ENCODE measurements at regions not wholly inside any gene's neighbourhood (a gene's known extent, or its start where the extent isn't known, plus 50 kb on each side); places are given as distances from the start of the nearest gene placed in this dataset.

DNA sequence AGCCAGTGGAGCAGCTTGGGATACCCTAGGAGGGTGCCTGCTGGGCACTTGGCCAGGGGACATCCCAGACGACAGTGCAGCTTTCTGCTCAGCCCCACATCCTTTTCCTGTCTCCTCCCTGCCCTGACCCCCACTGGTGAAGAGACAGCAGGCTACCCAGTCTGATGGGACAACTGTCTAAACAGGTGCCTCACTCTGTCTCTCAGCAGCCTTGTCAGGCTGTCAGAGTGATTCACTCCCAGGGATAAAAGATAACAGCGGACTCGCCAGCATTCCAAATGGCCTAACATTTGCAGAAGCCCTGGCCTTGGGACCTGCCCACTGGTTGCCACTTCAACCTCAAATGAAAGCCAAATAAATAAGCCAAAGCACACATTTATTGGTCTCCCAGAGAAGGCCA, 318.6 kb upstream of the PLET1 start:
- Histone ChIP-seq H3K27ac (no peak overlapping the region), H3K9me3 (no peaks in the 10 kb centered on the region), H3K4me3 (no peak overlapping the region), H3K36me3 (ENCODE audit: low read depth, missing control alignments) (no peaks in the 10 kb centered on the region), H3K27me3 (no peaks in the 10 kb centered on the region), H3K4me1 (no peaks in the 10 kb centered on the region)
- WGBS, 2 donors = 48 to 66% methylated on average over 3 of the region's 3 CpGs
- intact Hi-C loops (cut with DNase I; ENCODE audit: low total_unique reads) = no loop called here
- no peak for TF ChIP-seq POLR2A (IDR thresholded peaks at IDR 0.05)
- TF ChIP-seq, protein P1, sequence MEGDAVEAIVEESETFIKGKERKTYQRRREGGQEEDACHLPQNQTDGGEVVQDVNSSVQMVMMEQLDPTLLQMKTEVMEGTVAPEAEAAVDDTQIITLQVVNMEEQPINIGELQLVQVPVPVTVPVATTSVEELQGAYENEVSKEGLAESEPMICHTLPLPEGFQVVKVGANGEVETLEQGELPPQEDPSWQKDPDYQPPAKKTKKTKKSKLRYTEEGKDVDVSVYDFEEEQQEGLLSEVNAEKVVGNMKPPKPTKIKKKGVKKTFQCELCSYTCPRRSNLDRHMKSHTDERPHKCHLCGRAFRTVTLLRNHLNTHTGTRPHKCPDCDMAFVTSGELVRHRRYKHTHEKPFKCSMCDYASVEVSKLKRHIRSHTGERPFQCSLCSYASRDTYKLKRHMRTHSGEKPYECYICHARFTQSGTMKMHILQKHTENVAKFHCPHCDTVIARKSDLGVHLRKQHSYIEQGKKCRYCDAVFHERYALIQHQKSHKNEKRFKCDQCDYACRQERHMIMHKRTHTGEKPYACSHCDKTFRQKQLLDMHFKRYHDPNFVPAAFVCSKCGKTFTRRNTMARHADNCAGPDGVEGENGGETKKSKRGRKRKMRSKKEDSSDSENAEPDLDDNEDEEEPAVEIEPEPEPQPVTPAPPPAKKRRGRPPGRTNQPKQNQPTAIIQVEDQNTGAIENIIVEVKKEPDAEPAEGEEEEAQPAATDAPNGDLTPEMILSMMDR (IDR thresholded peaks at IDR 0.05) = no peak
- no peak for DNase-seq

DNA sequence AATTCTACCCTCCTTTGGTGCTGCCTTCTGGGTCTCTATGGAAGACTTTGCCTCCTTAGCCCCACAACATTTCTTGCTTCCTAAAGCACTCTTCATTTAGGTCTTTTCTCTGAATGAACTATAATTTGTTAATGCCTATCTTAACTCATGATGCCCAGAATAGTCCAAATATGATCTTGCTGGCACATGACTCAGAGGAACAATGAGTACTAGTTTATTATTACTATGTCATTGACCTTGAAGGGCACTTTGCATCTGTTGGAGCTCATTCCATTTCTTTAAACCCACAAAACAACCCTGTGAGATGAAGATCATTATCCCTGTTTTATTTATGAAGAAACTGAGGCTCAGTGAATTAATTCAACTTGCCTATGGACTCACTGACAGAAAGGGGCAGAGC, 320.2 kb upstream of the PLET1 start:
- Histone ChIP-seq H3K9me3 (no peaks in the 10 kb centered on the region), H3K27ac (no peak overlapping the region), H3K36me3 (ENCODE audit: low read depth, missing control alignments) (no peaks in the 10 kb centered on the region), H3K4me1 (no peaks in the 10 kb centered on the region), H3K4me3 (no peak overlapping the region), H3K27me3 (no peaks in the 10 kb centered on the region)
- intact Hi-C loops (cut with DNase I; ENCODE audit: low total_unique reads) = loop anchor here (10.0 kb wide), 1 partner anchor 704 kb away; no protein-coding TSS in a partner anchor
- no peak for DNase-seq
- TF ChIP-seq, protein P1 (IDR thresholded peaks at IDR 0.05) = no peak
- no peak for TF ChIP-seq POLR2A (IDR thresholded peaks at IDR 0.05)

DNA sequence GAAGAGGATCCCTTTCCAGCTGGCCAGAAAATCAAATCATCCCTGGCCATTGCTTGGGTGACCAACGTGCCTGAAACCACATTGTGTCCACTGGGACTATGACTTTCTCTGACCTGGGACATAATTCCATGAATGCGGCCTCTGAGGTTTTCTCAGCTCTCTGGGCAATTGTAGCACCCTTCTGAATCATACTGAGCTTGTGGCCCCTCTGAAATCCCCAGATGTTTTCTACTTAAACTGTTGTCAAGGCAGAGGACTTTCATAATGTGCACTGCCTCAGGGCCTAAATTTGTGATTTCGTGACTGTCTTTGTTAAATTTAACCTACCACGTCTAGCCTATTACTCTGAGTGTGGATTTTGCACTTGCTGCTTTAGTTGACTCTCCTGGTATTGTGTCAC, 321.1 kb upstream of the PLET1 start:
- no peak overlapping the region for H3K27ac ChIP-seq
- H3K4me3 ChIP-seq = no peak overlapping the region
- TF ChIP-seq, protein P1 (IDR thresholded peaks at IDR 0.05) = no peak
- no peak for TF ChIP-seq POLR2A (IDR thresholded peaks at IDR 0.05)
- intact Hi-C loops (cut with DNase I; ENCODE audit: low total_unique reads) = loop anchor here (10.0 kb wide), 1 partner anchor 703 kb away; no protein-coding TSS in a partner anchor
- H3K36me3 ChIP-seq (ENCODE audit: low read depth, missing control alignments) = no peaks in the 10 kb centered on the region
- H3K9me3 ChIP-seq = no peaks in the 10 kb centered on the region
- no peak for DNase-seq
- WGBS, 2 donors = 79 to 85% methylated on average over 4 of the region's 4 CpGs
- H3K4me1 ChIP-seq = no peaks in the 10 kb centered on the region
- H3K27me3 ChIP-seq = no peaks in the 10 kb centered on the region

DNA sequence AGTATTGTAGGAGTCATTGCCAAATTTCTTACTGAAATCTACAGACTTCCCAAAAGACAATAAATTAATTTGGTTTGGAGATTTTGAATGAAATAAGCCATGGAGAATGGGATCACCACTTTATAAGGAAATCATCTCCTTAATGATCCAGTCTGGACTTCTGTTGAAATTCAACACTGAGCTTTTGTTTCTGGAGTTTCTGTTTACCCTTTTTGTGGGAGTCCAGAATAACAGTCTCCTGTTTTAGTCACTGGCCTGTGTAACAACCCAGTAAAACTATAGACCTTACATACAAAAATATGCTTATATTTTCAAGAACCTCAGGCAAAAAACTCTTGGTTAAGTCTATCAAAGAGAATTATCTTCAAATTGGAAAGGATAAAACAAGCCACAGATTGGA, 321.7 kb upstream of the PLET1 start:
- H3K4me3 ChIP-seq = no peak overlapping the region
- no peak overlapping the region for H3K27ac ChIP-seq
- DNase-seq = no peak
- no peaks in the 10 kb centered on the region for H3K27me3 ChIP-seq
- no peaks in the 10 kb centered on the region for H3K9me3 ChIP-seq
- TF ChIP-seq, protein P1 (IDR thresholded peaks at IDR 0.05) = no peak
- no peak for TF ChIP-seq POLR2A (IDR thresholded peaks at IDR 0.05)
- H3K36me3 ChIP-seq (ENCODE audit: low read depth, missing control alignments) = no peaks in the 10 kb centered on the region
- intact Hi-C loops (cut with DNase I; ENCODE audit: low total_unique reads) = loop anchor here (10.0 kb wide), 1 partner anchor 702 kb away; no protein-coding TSS in a partner anchor
- no peaks in the 10 kb centered on the region for H3K4me1 ChIP-seq

DNA sequence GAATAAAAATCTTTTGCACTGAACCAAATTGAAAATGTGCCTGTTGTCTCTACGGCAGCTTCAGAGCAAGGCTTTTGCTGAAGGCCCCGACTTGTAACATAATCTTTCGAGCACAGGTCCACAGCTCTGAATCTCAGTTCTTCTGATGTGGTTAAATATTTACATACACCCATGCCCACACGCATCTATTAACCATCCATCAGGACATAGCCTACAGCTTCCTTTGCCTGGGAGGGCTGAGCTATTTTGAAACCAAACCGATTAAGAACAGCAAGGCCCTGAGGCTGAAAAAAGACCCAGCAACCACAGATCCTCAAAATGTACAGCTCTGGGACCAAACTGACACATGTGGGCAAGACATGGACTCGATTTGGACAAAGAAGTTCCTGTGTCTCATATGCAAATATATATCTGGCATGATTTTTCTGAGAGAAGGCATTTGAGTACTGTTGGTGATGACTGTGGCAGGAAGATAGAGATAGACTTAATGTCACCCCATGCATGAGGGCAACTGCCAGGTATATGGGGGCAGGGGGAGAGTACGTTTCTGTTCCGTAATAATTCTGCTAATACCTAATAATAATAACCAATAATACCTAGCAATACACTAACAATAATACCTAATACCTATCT, 322.7 kb upstream of the PLET1 start:
- Histone ChIP-seq H3K27ac (no peak overlapping the region), H3K4me3 (no peak overlapping the region), H3K27me3 (no peaks in the 10 kb centered on the region), H3K36me3 (ENCODE audit: low read depth, missing control alignments) (no peaks in the 10 kb centered on the region), H3K9me3 (no peaks in the 10 kb centered on the region), H3K4me1 (no peaks in the 10 kb centered on the region)
- intact Hi-C loops (cut with DNase I; ENCODE audit: low total_unique reads) = loop anchor here (10.0 kb wide), 1 partner anchor 701 kb away; no protein-coding TSS in a partner anchor
- no peak for DNase-seq
- 81 to 92% methylated on average over 8 of the region's 8 CpGs for WGBS, 2 donors
- TF ChIP-seq, protein P1 (IDR thresholded peaks at IDR 0.05) = no peak
- TF ChIP-seq POLR2A (IDR thresholded peaks at IDR 0.05) = no peak

Measured in testis (tissue), 2 donors.